T-cell (primary cell): ENCODE measurements at regions not wholly inside any gene's neighbourhood (a gene's known extent, or its start where the extent isn't known, plus 50 kb on each side); places are given as distances from the start of the nearest gene placed in this dataset.

Experiments
- ATAC-seq, 4 experiments: fragments of 200-7000 bp in 3 of 4; fragments of 150-1000 bp in 1 of 4; cut with Tn5 transposase; replicated peaks in 1 of 4; 1 replicate in 3 of 4; 2 replicates in 1 of 4; pipeline ENCODE4 v1.10.0; 2021; ENCODE audit warnings: moderate library complexity in 3 of 4, mild to moderate bottlenecking in 2 of 4, moderate number of reproducible peaks in 1 of 4
- CTCF ChIA-PET, 2 donors: fragments of 300-600 bp; sonication (Branson Sonifier 250); formaldehyde crosslinking; loops; one replicate each; lab custom pipeline; 2022; ENCODE audit warnings: antibody characterized with exemption in 2 of 2; lab: Charles Lee
- POLR2A ChIA-PET, 2 donors: fragments of 300-600 bp; sonication (Branson Sonifier 250); formaldehyde crosslinking; loops; one replicate each; lab custom pipeline; 2022; ENCODE audit warnings: antibody characterized with exemption in 2 of 2; lab: Charles Lee
- DNase-seq, 35 experiments: peaks; one replicate each; pipeline versions ENCODE4 v3.0.0 to v3.0.0-alpha.2; 2013 to 2023
- H3K27ac ChIP-seq: one replicate; pipeline ENCODE4 v1.5.1; 2013; ENCODE audit warnings: low read length
- H3K27me3 ChIP-seq, 2 experiments: replicated peaks in 1 of 2; 1 replicate in 1 of 2; 2 replicates in 1 of 2; pipeline versions ENCODE4 v1.6.1 to v1.7.0; 2013; ENCODE audit warnings: low read length in 1 of 2, mixed read lengths in 1 of 2; ENCODE audit not compliant: control insufficient read depth in 2 of 2, insufficient read depth in 2 of 2; ENCODE audit errors: extremely low read depth in 1 of 2
- H3K36me3 ChIP-seq, 2 donors: 1 replicate in 1 of 2; 2 replicates in 1 of 2; pipeline versions ENCODE4 v1.6.1 to v1.7.0; 2013; ENCODE audit warnings: low read length in 1 of 2; ENCODE audit not compliant: control insufficient read depth in 2 of 2, insufficient read depth in 1 of 2; ENCODE audit errors: extremely low read depth in 1 of 2
- H3K4me1 ChIP-seq, 2 experiments: 1 replicate in 1 of 2; 2 replicates in 1 of 2; pipeline versions ENCODE4 v1.6.1 to v1.7.0; 2013; ENCODE audit warnings: low read length in 2 of 2, mixed read lengths in 1 of 2; ENCODE audit not compliant: insufficient read depth in 2 of 2, control insufficient read depth in 1 of 2; ENCODE audit errors: extremely low read depth in 1 of 2
- H3K4me3 ChIP-seq, 2 donors: 1 replicate in 1 of 2; 2 replicates in 1 of 2; pipeline versions ENCODE4 v1.5.1 to v1.7.0; 2013; ENCODE audit warnings: mild to moderate bottlenecking in 2 of 2, low read length in 1 of 2, moderate library complexity in 1 of 2; ENCODE audit not compliant: control insufficient read depth in 1 of 2; ENCODE audit errors: extremely low read depth in 1 of 2
- H3K9me3 ChIP-seq: 2 replicates; pipeline ENCODE4 v1.7.0; 2013
- H3K27ac Mint-ChIP-seq, 2 donors: one replicate each; pipeline ENCODE4 v1.8.0; 2020 to 2021; ENCODE audit warnings: mild to moderate bottlenecking in 2 of 2, mixed read lengths in 2 of 2
- H3K27me3 Mint-ChIP-seq, 2 donors: one replicate each; pipeline ENCODE4 v1.8.0; 2021 to 2022; ENCODE audit warnings: mixed read lengths in 2 of 2
- H3K36me3 Mint-ChIP-seq: one replicate; pipeline ENCODE4 v1.8.0; 2021; ENCODE audit warnings: mixed read lengths
- H3K4me1 Mint-ChIP-seq, 3 donors: one replicate each; pipeline ENCODE4 v1.8.0; 2020 to 2022; ENCODE audit warnings: mixed read lengths in 3 of 3, mild to moderate bottlenecking in 1 of 3
- H3K4me3 Mint-ChIP-seq, 3 donors: one replicate each; pipeline ENCODE4 v1.8.0; 2020 to 2022; ENCODE audit warnings: mild to moderate bottlenecking in 3 of 3, mixed read lengths in 3 of 3, moderate library complexity in 3 of 3
- H3K9me3 Mint-ChIP-seq, 3 donors: one replicate each; pipeline ENCODE4 v1.8.0; 2020 to 2022; ENCODE audit warnings: mixed read lengths in 3 of 3
- WGBS: methylation state at CpG from one replicate; pipeline ENCODE4 v1.1.5; 2013; ENCODE audit warnings: missing lambda C conversion rate; ENCODE audit not compliant: insufficient coverage; 5-methylcytosine and 5-hydroxymethylcytosine counted together

- Mint-ChIP-seq H3K27ac (peak overlapping the region in 1 of 2 donors; percentile 57), H3K4me3 (no peak overlapping the region), H3K27me3 (peaks cover 6 to 13% of the 10 kb centered on the region in 2 donors), H3K4me1 (peaks cover 6 to 10% (median 9%) of the 10 kb centered on the region in 3 donors), H3K36me3 (no peaks in the 10 kb centered on the region), H3K9me3 (no peaks in the 10 kb centered on the region)
- no peak for ATAC-seq
- Histone ChIP-seq H3K4me3 (no peak overlapping the region), H3K4me1 (no peaks in the 10 kb centered on the region), H3K36me3 (no peaks in the 10 kb centered on the region), H3K9me3 (no peaks in the 10 kb centered on the region), H3K27ac (no peak overlapping the region), H3K27me3 (peaks cover 0 to 3% of the 10 kb centered on the region in 2 experiments)
- CTCF ChIA-PET, result interaction anchor here in 1 of 2 donors (0.7 kb wide), 2 partner anchors 90 to 1571 kb away, joined by 4 to 6 read pairs; no protein-coding TSS in a partner anchor
- POLR2A ChIA-PET, result no interaction called here
- WGBS, result 0% methylated on average over 1 of the region's 7 CpGs
- no peak for DNase-seq
These were observed 116.3 kb upstream of the MAF start for GRCh38 chr16:79716645-79717332.

DNA sequence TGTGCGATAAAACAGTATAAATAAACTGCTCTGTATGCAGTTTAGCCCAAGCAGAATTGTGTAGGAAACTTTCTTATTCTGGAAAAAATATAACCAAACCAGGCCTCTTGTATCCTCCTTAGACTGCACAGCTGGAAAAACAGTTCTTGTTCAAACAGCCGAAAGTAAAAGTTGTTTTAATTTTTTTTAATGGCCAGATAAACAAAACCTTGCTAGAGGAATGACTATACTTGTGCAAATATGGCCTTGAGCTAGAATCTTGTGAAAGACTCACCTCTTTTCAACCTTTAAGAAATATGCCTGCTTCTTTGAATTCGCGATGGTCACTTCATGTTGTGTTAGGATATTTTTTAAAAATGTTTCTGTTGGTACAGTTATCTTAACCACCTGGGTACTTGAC is 114.5 kb upstream of the MAF start:
- Mint-ChIP-seq H3K9me3 (no peaks in the 10 kb centered on the region), H3K36me3 (no peaks in the 10 kb centered on the region), H3K4me1 (peaks cover 6 to 10% (median 9%) of the 10 kb centered on the region in 3 donors), H3K27me3 (peaks cover 6 to 13% of the 10 kb centered on the region in 2 donors), H3K4me3 (no peak overlapping the region), H3K27ac (no peak overlapping the region)
- ATAC-seq (no peak), DNase-seq (no peak)
- H3K9me3 ChIP-seq, result no peaks in the 10 kb centered on the region
- POLR2A ChIA-PET, result no interaction called here
- H3K27ac ChIP-seq, result no peak overlapping the region
- H3K27me3 ChIP-seq, result peaks cover 0 to 3% of the 10 kb centered on the region in 2 experiments
- CTCF ChIA-PET, result no interaction called here
- 80% methylated on average over 1 of the region's 4 CpGs for WGBS
- H3K4me3 ChIP-seq, result no peak overlapping the region
- H3K36me3 ChIP-seq, result no peaks in the 10 kb centered on the region
- no peaks in the 10 kb centered on the region for H3K4me1 ChIP-seq

- WGBS, result no CpG with 5 or more reads among the region's 1 CpG
- Mint-ChIP-seq H3K27ac (no peak overlapping the region), H3K27me3 (peaks cover 6 to 13% of the 10 kb centered on the region in 2 donors), H3K36me3 (no peaks in the 10 kb centered on the region), H3K4me1 (peaks cover 6 to 10% (median 9%) of the 10 kb centered on the region in 3 donors), H3K4me3 (no peak overlapping the region), H3K9me3 (no peaks in the 10 kb centered on the region)
- H3K36me3 ChIP-seq, result no peaks in the 10 kb centered on the region
- POLR2A ChIA-PET, result interaction anchor here in 1 of 2 donors (1.0 kb wide), 1 partner anchor 40 kb away, joined by 4 read pairs; no protein-coding TSS in a partner anchor
- no peak overlapping the region for H3K27ac ChIP-seq
- no peak overlapping the region for H3K4me3 ChIP-seq
- no peaks in the 10 kb centered on the region for H3K9me3 ChIP-seq
- H3K27me3 ChIP-seq, result peaks cover 0 to 3% of the 10 kb centered on the region in 2 experiments
- CTCF ChIA-PET, result no interaction called here
- DNase-seq (no peak), ATAC-seq (no peak)
- no peaks in the 10 kb centered on the region for H3K4me1 ChIP-seq
These were observed 113.9 kb upstream of the MAF start for GRCh38 chr16:79714440-79714839.

DNA sequence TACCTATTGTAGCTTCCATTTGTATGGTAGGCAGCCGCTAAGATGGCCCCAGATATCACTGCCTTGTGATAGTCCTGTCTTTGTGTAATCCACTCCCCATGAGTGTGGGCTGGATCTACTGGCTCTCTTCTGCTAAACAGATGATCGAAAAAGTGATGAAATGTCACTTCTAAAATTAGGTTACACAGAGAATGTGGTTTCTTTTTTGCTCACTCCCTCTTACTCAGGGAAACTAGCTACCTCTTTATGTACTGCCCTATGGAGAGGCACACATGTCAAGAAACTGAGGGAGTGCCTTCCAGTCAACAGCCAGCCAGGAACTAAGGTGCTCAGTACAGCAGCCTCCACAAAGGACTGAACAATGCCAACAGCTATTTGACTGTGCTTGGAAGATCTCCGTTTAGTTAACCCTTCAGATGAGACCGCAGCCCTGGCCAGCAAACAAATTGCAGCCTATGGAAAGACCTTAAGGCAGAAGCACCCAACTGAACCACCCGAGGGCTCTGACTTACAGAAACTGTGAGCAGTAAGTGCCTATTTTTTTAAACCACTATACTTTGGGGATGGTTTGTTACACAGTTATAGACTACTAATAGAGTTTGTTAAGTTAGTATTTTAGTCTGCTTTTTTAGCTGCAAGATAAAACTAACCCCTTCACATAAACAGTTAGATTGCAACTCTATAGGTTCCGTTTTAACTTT is 113.2 kb upstream of the MAF start:
- Histone ChIP-seq H3K27me3 (peaks cover 0 to 3% of the 10 kb centered on the region in 2 experiments), H3K36me3 (no peaks in the 10 kb centered on the region), H3K4me3 (no peak overlapping the region), H3K4me1 (no peaks in the 10 kb centered on the region), H3K9me3 (no peaks in the 10 kb centered on the region), H3K27ac (no peak overlapping the region)
- H3K4me1 Mint-ChIP-seq, result peaks cover 6 to 10% (median 9%) of the 10 kb centered on the region in 3 donors
- ChIA-PET POLR2A (interaction anchor here in 1 of 2 donors (1.0 kb wide), 1 partner anchor 41 kb away, joined by 4 read pairs; no protein-coding TSS in a partner anchor), CTCF (no interaction called here)
- H3K4me3 Mint-ChIP-seq, result no peak overlapping the region
- H3K36me3 Mint-ChIP-seq, result no peaks in the 10 kb centered on the region
- DNase-seq (no peak), ATAC-seq (no peak)
- H3K27ac Mint-ChIP-seq, result no peak overlapping the region
- WGBS, result no CpG with 5 or more reads among the region's 6 CpGs
- no peaks in the 10 kb centered on the region for H3K9me3 Mint-ChIP-seq
- peaks cover 6 to 13% of the 10 kb centered on the region in 2 donors for H3K27me3 Mint-ChIP-seq

DNA sequence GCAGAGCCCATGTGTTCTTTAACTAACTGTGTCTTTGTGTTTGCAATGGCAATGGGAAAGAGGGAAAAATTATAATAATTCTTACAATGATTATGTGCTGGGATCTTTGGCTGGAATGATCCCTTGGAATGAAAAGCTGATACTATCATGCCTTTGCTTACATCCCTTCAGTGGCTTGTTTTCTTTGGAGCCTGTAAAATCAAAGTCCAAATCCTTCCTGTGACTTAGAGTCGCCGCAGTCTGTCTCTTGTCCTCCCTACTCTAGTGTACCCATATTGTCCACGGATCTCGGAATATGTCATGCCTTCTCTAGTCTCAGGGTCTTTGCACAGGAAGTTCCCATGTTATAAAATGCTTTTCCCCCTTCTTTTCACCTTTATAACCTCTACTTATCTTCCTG is 111.7 kb upstream of the MAF start:
- no peak for DNase-seq
- no peaks in the 10 kb centered on the region for H3K36me3 Mint-ChIP-seq
- CTCF ChIA-PET, result no interaction called here

DNA sequence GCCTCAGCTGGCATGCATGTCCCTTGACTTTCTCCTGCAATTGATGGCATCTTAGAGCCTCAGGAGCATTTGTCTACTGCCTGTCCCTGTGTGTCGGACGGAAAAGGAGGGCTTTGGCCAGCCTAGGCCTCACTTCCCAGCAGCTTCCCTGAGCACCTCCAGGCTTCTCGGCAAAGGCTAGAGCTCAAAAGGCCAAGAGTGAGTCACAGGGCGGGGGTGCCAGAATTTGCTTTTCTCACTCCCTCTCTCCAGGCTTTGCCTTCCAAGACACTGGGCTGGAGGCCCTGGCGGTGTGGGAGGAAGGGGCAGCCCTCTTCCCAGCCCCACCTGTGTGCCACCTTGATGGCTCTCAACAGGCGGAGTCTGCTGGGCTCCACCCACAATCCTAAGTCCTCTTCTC is 107.3 kb upstream of the MAF start:
- Mint-ChIP-seq H3K4me3 (no peak overlapping the region), H3K27ac (no peak overlapping the region), H3K27me3 (no peaks in the 10 kb centered on the region), H3K36me3 (no peaks in the 10 kb centered on the region), H3K4me1 (peaks cover 0 to 2% (median 0%) of the 10 kb centered on the region in 3 donors), H3K9me3 (no peaks in the 10 kb centered on the region)
- no peaks in the 10 kb centered on the region for H3K4me1 ChIP-seq
- H3K27me3 ChIP-seq, result peaks cover 0 to 4% of the 10 kb centered on the region in 2 experiments
- no peaks in the 10 kb centered on the region for H3K9me3 ChIP-seq
- no peak overlapping the region for H3K4me3 ChIP-seq
- ATAC-seq (no peak), DNase-seq (no peak)
- 95% methylated on average over 5 of the region's 6 CpGs for WGBS
- no peaks in the 10 kb centered on the region for H3K36me3 ChIP-seq
- no peak overlapping the region for H3K27ac ChIP-seq
- ChIA-PET POLR2A (no interaction called here), CTCF (no interaction called here)

More for the DNA sequence above, 111.7 kb upstream of the MAF start:
- Histone ChIP-seq H3K4me3 (no peak overlapping the region), H3K4me1 (no peaks in the 10 kb centered on the region), H3K36me3 (no peaks in the 10 kb centered on the region), H3K27ac (no peak overlapping the region), H3K9me3 (no peaks in the 10 kb centered on the region), H3K27me3 (peaks cover 0 to 7% of the 10 kb centered on the region in 2 experiments)
- POLR2A ChIA-PET, result no interaction called here
- Mint-ChIP-seq H3K27me3 (peaks cover 6 to 11% of the 10 kb centered on the region in 2 donors), H3K4me1 (peaks cover 6 to 8% (median 8%) of the 10 kb centered on the region in 3 donors), H3K9me3 (no peaks in the 10 kb centered on the region), H3K4me3 (no peak overlapping the region), H3K27ac (no peak overlapping the region)
- WGBS, result 97% methylated on average over 4 of the region's 4 CpGs
- no peak for ATAC-seq
